Nephron (organoid): ENCODE measurements at regions not wholly inside any gene's neighbourhood (a gene's known extent, or its start where the extent isn't known, plus 50 kb on each side); places are given as distances from the start of the nearest gene placed in this dataset.

Source experiments
- H3K27ac Mint-ChIP-seq, 3 experiments: 2 replicates each; pipeline ENCODE4 v1.8.0; 2020; ENCODE audit warnings: mixed read lengths in 3 of 3, mild to moderate bottlenecking in 2 of 3, moderate library complexity in 1 of 3
- H3K27me3 Mint-ChIP-seq: 2 replicates; pipeline ENCODE4 v1.8.0; 2021; ENCODE audit warnings: low read depth, mild to moderate bottlenecking, moderate library complexity, mixed read lengths
- H3K36me3 Mint-ChIP-seq: 2 replicates; pipeline ENCODE4 v1.8.0; 2020; ENCODE audit warnings: low read depth, mixed read lengths
- H3K4me1 Mint-ChIP-seq: 2 replicates; pipeline ENCODE4 v1.8.0; 2020; ENCODE audit warnings: mixed read lengths
- H3K4me3 Mint-ChIP-seq, 3 experiments: 2 replicates each; pipeline ENCODE4 v1.8.0; 2020; ENCODE audit warnings: mild to moderate bottlenecking in 3 of 3, mixed read lengths in 3 of 3, moderate library complexity in 2 of 3
- H3K9me3 Mint-ChIP-seq: 2 replicates; pipeline ENCODE4 v1.8.0; 2020; ENCODE audit warnings: mixed read lengths
- CTCF ChIP-seq, 3 experiments: fragments of 200-600 bp; sonication (generic); IDR thresholded peaks; one replicate each; pipeline ENCODE4 v1.5.0; 2021; ENCODE audit warnings: antibody characterized with exemption in 3 of 3; ENCODE audit not compliant: unreplicated experiment in 3 of 3

DNA sequence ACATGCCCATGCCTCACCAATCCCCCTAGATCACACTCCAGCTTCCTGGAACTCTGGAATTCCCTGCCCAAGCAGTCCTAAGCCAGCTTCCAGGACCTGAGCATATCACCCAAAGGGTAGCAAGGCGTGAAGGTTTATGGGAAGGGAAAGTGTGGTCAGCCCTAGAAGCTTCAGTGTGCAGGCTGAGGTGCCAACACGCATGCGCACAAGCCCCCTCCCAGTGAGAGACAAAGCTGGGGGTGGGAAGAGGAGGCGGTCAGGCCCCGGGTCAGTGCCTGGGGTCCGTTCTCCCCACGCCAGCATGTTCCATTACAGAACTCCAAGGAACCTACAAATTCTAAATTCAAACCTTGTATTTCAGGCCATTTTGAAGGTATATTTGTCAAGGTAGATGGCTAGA, 103.6 kb upstream of the C7orf33 start:
- peaks cover 9% of the 10 kb centered on the region for H3K27me3 Mint-ChIP-seq
- no peak for TF ChIP-seq CTCF (IDR thresholded peaks at IDR 0.05; ENCODE audit: unreplicated experiment in 3 of 3)
- no peak overlapping the region for H3K4me3 Mint-ChIP-seq
- H3K9me3 Mint-ChIP-seq = peaks cover under 1% of the 10 kb centered on the region
- H3K4me1 Mint-ChIP-seq = peaks cover 31% of the 10 kb centered on the region
- no peak overlapping the region for H3K27ac Mint-ChIP-seq
- no peaks in the 10 kb centered on the region for H3K36me3 Mint-ChIP-seq

- peaks cover 25% of the 10 kb centered on the region for H3K4me1 Mint-ChIP-seq
- H3K27me3 Mint-ChIP-seq = peaks cover 4% of the 10 kb centered on the region
- H3K36me3 Mint-ChIP-seq = no peaks in the 10 kb centered on the region
- no peak for TF ChIP-seq CTCF (IDR thresholded peaks at IDR 0.05; ENCODE audit: unreplicated experiment in 3 of 3)
- H3K9me3 Mint-ChIP-seq = peaks cover 7% of the 10 kb centered on the region
- no peak overlapping the region for H3K27ac Mint-ChIP-seq
- no peak overlapping the region for H3K4me3 Mint-ChIP-seq
Observed at GRCh38 chr7:148487912-148488311, 102.7 kb upstream of the C7orf33 start.

- no peaks in the 10 kb centered on the region for H3K36me3 Mint-ChIP-seq
- no peak overlapping the region for H3K27ac Mint-ChIP-seq
- H3K9me3 Mint-ChIP-seq = peaks cover 16% of the 10 kb centered on the region
- TF ChIP-seq CTCF (IDR thresholded peaks at IDR 0.05; ENCODE audit: unreplicated experiment in 3 of 3) = no peak
- peaks cover 14% of the 10 kb centered on the region for H3K4me1 Mint-ChIP-seq
- H3K27me3 Mint-ChIP-seq = peaks cover 4% of the 10 kb centered on the region
- no peak overlapping the region for H3K4me3 Mint-ChIP-seq
Observed at GRCh38 chr7:148489678-148490077, 100.9 kb upstream of the C7orf33 start.

GRCh38 chr7:148492157-148492860, 98.3 kb upstream of the C7orf33 start:
- Mint-ChIP-seq H3K27ac (no peak overlapping the region), H3K4me1 (no peaks in the 10 kb centered on the region), H3K36me3 (no peaks in the 10 kb centered on the region), H3K27me3 (peaks cover 2% of the 10 kb centered on the region), H3K9me3 (peaks cover 16% of the 10 kb centered on the region), H3K4me3 (no peak overlapping the region)
- no peak for TF ChIP-seq CTCF (IDR thresholded peaks at IDR 0.05; ENCODE audit: unreplicated experiment in 3 of 3)

DNA sequence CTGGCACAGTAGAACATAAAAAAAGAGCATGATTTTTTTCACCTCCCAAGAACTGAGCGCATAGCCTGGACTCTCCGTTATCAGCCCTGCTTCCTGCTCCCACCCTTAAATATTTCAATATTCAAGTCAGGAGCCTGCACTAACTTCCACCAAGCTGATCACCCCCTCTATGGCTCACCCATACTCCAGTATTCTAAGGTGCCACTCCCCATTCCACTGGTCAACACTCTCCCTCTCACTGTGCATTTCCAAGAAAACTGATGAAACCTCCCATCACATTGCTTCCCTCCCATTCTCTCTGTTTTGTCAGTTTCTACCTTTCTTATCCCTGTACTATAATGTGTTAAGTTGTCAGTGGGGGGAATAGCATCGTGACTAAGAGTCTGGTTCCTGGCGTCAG, 95.0 kb upstream of the C7orf33 start:
- no peak for TF ChIP-seq CTCF (IDR thresholded peaks at IDR 0.05; ENCODE audit: unreplicated experiment in 3 of 3)
- no peak overlapping the region for H3K27ac Mint-ChIP-seq
- peaks cover 16% of the 10 kb centered on the region for H3K9me3 Mint-ChIP-seq
- H3K4me3 Mint-ChIP-seq = no peak overlapping the region
- H3K36me3 Mint-ChIP-seq = no peaks in the 10 kb centered on the region
- H3K27me3 Mint-ChIP-seq = peaks cover 19% of the 10 kb centered on the region
- H3K4me1 Mint-ChIP-seq = peaks cover 7% of the 10 kb centered on the region

DNA sequence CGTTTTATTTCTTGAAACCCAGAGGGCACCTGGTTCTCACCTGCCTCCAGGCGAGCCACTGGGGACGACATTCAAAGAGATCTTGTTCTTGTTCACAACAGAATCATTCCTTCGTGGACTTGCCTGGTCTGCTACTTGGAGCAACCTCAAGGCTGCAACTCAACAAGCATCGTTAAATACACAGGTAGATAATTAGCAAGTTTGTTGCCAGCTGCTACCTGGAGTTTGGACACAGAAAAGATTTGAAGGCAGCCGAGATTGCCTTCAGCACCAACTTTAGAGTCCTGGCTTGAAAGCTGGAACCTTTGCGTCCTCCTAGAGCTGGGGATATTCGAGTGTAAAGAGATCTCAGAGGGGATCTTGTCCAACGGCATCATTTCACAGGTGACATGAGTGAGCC, 89.6 kb upstream of the C7orf33 start:
- Mint-ChIP-seq H3K27me3 (peaks cover 33% of the 10 kb centered on the region), H3K4me3 (peak overlapping the region in 1 of 3 experiments; percentile 71), H3K36me3 (no peaks in the 10 kb centered on the region), H3K9me3 (no peaks in the 10 kb centered on the region), H3K27ac (no peak overlapping the region), H3K4me1 (peaks cover 26% of the 10 kb centered on the region)
- TF ChIP-seq CTCF (IDR thresholded peaks at IDR 0.05; ENCODE audit: unreplicated experiment in 3 of 3) = no peak
